ENCODE measurements at regions not wholly inside any gene's neighbourhood (a gene's known extent, or its start where the extent isn't known, plus 50 kb on each side); places are given as distances from the start of the nearest gene placed in this dataset.
"Not testable (repeated sequence)": the region's sequence is repeated elsewhere in the genome, so short reads cannot be mapped to it uniquely, and the experiment has no call there.

DNA sequence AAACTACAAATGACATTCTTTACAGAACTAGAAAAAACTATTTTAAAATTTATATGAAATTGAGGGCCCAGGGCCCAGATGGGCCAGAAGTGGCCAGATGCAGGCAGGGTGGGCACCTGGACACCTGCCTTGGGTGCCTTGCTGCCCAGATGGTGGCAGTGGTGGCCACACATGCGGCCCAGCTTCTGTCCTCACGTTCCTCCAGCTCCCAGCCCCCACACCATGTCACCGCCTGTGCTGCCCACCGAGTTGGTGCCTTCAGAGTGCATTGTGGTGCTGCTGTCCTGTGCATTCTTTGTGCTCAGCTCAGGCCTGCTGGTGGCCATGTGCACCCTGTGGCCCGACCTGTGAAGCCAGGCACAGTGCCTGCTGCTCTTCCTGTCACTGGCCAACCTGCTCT lies 216.8 kb upstream of the CXADR start:
- no peak for DNase-seq (ENCODE audit: low spot score)

GRCh38 chr21:17299576-17299975 lies 213.3 kb upstream of the CXADR start:
- not testable (repeated sequence) for DNase-seq (ENCODE audit: low spot score)

GRCh38 chr21:17327715-17328114 lies 185.1 kb upstream of the CXADR start:
- not testable (repeated sequence) for DNase-seq (ENCODE audit: low spot score)

GRCh38 chr21:17334484-17334883 lies 178.4 kb upstream of the CXADR start:
- DNase-seq (ENCODE audit: low spot score) = no peak

DNA sequence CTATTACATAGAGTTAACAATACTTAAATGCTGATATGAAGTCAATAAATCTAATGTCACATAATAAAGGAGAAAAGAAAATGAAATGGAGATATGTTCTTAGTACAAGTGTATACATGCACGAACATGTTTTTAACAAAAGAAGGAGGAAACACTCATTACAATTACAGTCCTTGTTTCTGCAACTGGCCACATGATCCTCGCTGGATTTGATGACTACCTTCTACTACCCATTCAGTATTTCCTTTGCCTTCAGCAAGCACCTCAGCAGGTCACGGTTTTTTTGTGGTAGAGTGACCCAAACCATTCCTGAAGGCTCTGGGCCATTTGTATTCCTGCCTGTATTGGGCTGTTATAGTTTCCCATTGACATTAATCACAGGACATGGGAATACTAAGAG lies 172.8 kb upstream of the CXADR start:
- no peak for DNase-seq (ENCODE audit: low spot score)

- DNase-seq (ENCODE audit: low spot score) = no peak
Observed at GRCh38 chr21:17343055-17343454, 169.8 kb upstream of the CXADR start.

- no peak for DNase-seq (ENCODE audit: low spot score)
Observed at GRCh38 chr21:17348357-17348756, 164.5 kb upstream of the CXADR start.

GRCh38 chr21:17348849-17349248 lies 164.0 kb upstream of the CXADR start:
- no peak for DNase-seq (ENCODE audit: low spot score)

GRCh38 chr21:17351766-17352165 lies 161.1 kb upstream of the CXADR start:
- DNase-seq (ENCODE audit: low spot score) = no peak

DNA sequence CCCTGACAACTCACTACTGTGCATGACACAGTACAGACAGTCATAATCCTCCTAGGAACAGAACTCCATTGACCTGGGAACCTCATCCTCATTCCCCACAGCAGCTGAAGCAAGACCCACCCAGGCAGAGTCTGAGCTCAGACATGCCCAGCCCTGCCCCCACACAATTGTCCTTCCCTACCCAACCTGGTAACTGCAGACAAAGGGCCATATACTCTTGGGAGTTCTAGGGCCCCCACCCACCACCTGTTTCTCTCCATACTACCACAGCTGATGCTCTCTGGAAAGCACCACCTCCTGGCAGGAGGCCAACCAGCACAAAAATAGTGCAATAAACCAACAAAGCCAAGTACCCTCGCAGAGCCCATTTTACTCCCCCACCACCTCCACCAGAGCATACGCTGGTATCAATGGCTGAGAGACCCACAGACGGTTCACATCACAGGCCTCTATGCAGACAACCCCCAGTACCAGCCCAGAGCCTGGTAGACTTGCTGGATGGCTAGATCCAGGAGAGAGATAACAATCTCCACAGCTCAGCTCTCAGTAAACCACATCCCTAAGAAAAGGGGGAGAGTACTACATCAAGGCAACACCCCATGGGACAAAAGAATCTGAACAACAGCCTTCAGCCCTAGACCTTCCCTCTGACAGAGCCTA lies 159.7 kb upstream of the CXADR start:
- no peak for DNase-seq (ENCODE audit: low spot score)

GRCh38 chr21:17359781-17360180 lies 153.1 kb upstream of the CXADR start:
- DNase-seq (ENCODE audit: low spot score) = no peak

GRCh38 chr21:17368748-17369363 lies 144.0 kb upstream of the CXADR start:
- DNase-seq (ENCODE audit: low spot score) = no peak

DNA sequence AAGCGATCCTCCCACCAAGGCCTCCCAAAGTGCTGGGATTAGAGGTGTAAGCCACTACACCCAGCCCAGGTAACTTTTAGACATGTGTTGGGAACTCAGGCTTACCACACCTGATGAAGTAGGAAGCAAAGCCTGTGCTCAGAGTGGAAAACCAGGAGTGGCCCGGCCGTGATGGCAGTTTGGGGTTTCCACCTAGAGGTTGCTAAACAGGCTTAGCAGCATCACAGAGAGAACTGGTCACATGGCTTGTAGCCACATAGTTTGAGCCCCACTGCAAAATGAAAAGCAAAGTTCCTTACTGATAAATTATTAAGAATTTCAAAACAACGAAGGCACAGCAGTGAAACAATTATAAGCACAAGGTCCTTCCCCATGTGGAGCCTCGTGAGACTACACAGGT lies 142.6 kb upstream of the CXADR start:
- DNase-seq (ENCODE audit: low spot score) = no peak

- no peak for DNase-seq (ENCODE audit: low spot score)
Observed at GRCh38 chr21:17370916-17371315, 141.9 kb upstream of the CXADR start.

DNA sequence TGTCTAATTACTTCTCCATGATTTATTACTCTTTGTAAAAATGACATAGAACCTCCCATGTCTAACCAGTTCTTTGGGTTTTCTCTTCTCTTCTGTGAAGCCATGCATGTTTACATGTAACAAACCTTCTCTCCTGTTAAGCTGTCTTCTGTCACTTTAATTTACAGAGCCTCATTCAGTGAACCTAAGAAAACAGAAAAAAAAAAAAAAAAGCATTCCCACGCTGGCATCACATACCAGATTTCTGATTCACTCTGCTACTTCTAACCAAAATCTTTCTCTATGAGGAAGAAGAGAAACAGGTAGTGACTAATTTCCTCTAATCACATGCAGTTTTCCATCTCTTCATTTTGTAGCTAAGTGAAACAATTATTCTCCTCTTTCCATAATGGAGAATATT lies 141.4 kb upstream of the CXADR start:
- DNase-seq (ENCODE audit: low spot score) = peak; percentile 26

DNA sequence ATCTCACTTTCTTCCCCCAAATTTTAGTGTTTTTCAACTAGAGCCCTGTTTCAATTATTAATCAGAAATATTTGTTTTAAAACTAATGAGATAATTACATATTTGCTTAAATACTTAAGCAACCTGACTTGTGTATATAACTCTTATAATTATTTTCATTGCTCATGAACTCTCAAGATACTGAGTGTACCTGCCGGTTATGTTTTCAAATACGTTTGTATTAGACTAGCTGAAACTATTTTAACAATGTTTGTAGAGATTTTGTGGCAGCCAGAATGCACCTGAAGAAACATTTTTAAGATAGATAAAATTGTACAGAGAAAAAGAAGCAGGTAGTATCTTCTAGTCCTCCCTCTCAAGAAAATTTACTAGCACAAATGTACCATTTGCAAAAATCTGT lies 140.6 kb upstream of the CXADR start:
- DNase-seq (ENCODE audit: low spot score) = no peak

- no peak for DNase-seq (ENCODE audit: low spot score)
Observed at GRCh38 chr21:17386498-17386897, 126.3 kb upstream of the CXADR start.

GRCh38 chr21:17387030-17387617 lies 125.7 kb upstream of the CXADR start:
- DNase-seq (ENCODE audit: low spot score) = peak; percentile 41

DNA sequence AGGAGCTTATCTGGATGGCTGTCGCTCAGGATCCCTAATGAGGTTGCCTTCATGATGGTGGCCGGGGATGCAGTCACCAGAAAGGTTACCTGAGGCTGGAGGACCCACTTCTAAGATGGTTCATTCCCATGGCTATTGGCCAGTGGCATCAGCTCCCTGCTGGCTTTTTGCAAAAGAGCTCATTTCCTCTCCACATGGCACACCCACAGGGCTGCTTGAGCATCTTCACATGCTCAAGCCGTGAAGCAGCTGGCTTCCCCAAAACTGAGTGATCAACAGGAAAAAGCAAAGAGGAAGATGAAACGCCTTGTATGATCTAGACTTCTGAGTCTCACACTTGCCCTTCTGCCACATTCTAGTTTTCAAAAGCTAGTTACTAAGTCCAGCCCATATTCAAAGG lies 124.6 kb upstream of the CXADR start:
- DNase-seq (ENCODE audit: low spot score) = no peak

GRCh38 chr21:17389311-17389710 lies 123.5 kb upstream of the CXADR start:
- no peak for DNase-seq (ENCODE audit: low spot score)

GRCh38 chr21:17390569-17390968 lies 122.3 kb upstream of the CXADR start:
- DNase-seq (ENCODE audit: low spot score) = no peak

DNA sequence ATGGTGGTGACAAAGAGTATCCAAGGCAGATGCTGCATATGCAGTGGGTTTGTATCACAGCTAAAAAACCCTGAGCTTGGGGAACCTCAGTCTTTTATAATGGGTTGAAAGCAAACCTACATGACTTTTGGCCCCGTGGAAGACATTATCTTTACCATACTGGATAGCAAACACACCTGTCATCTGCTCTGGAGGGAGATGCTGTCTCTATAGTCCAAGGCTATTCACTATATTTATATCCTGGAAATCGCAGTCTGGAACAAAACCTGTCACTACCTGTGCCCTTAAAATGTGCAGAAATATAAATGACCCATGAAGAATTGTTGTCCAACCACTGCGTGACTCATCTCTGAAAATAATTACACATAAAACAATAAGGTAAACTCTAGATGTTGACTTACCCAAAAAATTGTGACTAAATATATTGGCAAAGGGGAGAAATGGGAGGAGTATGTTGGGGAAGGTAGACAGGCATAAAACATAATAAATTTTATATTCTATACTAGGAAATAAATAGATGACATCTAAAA lies 121.0 kb upstream of the CXADR start:
- no peak for DNase-seq (ENCODE audit: low spot score)

DNA sequence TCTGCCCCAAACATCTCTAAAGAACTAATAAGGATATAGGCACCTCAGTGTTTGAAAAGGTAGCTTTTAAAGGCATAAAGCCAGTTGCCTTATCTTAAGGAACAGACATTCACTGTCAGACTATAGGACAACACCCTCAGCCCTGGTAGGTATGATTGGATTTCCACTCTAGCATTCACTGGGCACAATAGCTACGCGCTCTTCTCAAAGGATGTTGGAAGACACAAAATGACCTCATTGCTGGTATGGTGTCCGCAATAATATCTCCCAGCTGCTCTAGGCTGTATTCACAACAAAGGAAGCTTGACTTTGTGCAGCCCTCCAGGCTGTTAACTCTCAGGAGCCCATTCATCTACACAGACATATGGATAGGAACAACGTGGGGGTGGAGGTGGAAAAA lies 119.4 kb upstream of the CXADR start:
- no peak for DNase-seq (ENCODE audit: low spot score)

GRCh38 chr21:17396948-17397347 lies 115.9 kb upstream of the CXADR start:
- no peak for DNase-seq (ENCODE audit: low spot score)

Measured in AG08396 (cell line).